Activated B cell treated with CpG ODN at 0.5 μM for 24 hours (primary cell): ENCODE measurements at regions not wholly inside any gene's neighbourhood (a gene's known extent, or its start where the extent isn't known, plus 50 kb on each side); places are given as distances from the start of the nearest gene placed in this dataset.

Experiments used
- ATAC-seq: fragments of 200-7000 bp; cut with Tn5 transposase; one replicate; pipeline ENCODE4 v1.10.0; 2021; ENCODE audit warnings: low read depth, mild to moderate bottlenecking, moderate library complexity
- CTCF ChIA-PET: fragments of 350-600 bp; sonication (Branson Sonifier 250); formaldehyde crosslinking; loops from one replicate; lab custom pipeline; 2021; ENCODE audit warnings: antibody characterized with exemption; lab: Charles Lee
- POLR2A ChIA-PET: fragments of 350-600 bp; sonication (Branson Sonifier 250); formaldehyde crosslinking; loops from one replicate; lab custom pipeline; 2021; ENCODE audit warnings: antibody characterized with exemption; lab: Charles Lee
- DNase-seq: peaks from one replicate; pipeline ENCODE4 v3.0.0; 2022
- H3K27ac Mint-ChIP-seq: one replicate; pipeline ENCODE4 v1.8.0; 2020; ENCODE audit warnings: mixed read lengths
- H3K27me3 Mint-ChIP-seq: one replicate; pipeline ENCODE4 v1.8.0; 2021; ENCODE audit warnings: mixed read lengths
- H3K36me3 Mint-ChIP-seq: one replicate; pipeline ENCODE4 v1.8.0; 2021; ENCODE audit warnings: low read depth, mixed read lengths
- H3K4me1 Mint-ChIP-seq: one replicate; pipeline ENCODE4 v1.8.0; 2021; ENCODE audit warnings: mixed read lengths
- H3K4me3 Mint-ChIP-seq: one replicate; pipeline ENCODE4 v1.8.0; 2020; ENCODE audit warnings: mild to moderate bottlenecking, mixed read lengths
- H3K9me3 Mint-ChIP-seq: one replicate; pipeline ENCODE4 v1.8.0; 2020; ENCODE audit warnings: mixed read lengths
- CTCF ChIP-seq: fragments of 200-600 bp; IDR thresholded peaks from one replicate; pipeline ENCODE4 v1.8.0; 2022; ENCODE audit warnings: antibody characterized with exemption, mild to moderate bottlenecking
- intact Hi-C: fragments of 100-400 bp; cut with micrococcal nuclease; formaldehyde crosslinking; loops from one replicate; pipeline ENCODE4 v1.15.1; 2024

GRCh38 chr10:20598590-20598989, 298.5 kb downstream of the NEBL start:
- Mint-ChIP-seq H3K4me3 (no peak overlapping the region), H3K27me3 (no peaks in the 10 kb centered on the region), H3K9me3 (peaks cover 3% of the 10 kb centered on the region), H3K4me1 (no peaks in the 10 kb centered on the region), H3K36me3 (no peaks in the 10 kb centered on the region), H3K27ac (no peak overlapping the region)
- intact Hi-C loops: no loop called here
- no peak for TF ChIP-seq CTCF
- ATAC-seq (no peak), DNase-seq (no peak)
- ChIA-PET POLR2A (no interaction called here), CTCF (no interaction called here)

- H3K27ac Mint-ChIP-seq: no peak overlapping the region
- ChIA-PET CTCF (no interaction called here), POLR2A (no interaction called here)
- ATAC-seq (no peak), DNase-seq (no peak)
- no peak for TF ChIP-seq CTCF
- no peaks in the 10 kb centered on the region for H3K36me3 Mint-ChIP-seq
- no peak overlapping the region for H3K4me3 Mint-ChIP-seq
- no peaks in the 10 kb centered on the region for H3K27me3 Mint-ChIP-seq
- no peaks in the 10 kb centered on the region for H3K4me1 Mint-ChIP-seq
- intact Hi-C loops: no loop called here
- H3K9me3 Mint-ChIP-seq: no peaks in the 10 kb centered on the region
Measured at GRCh38 chr10:20596911-20597310, 300.2 kb downstream of the NEBL start.

- intact Hi-C loops: no loop called here
- peaks cover 5% of the 10 kb centered on the region for H3K9me3 Mint-ChIP-seq
- H3K27me3 Mint-ChIP-seq: no peaks in the 10 kb centered on the region
- no peaks in the 10 kb centered on the region for H3K4me1 Mint-ChIP-seq
- no peak overlapping the region for H3K27ac Mint-ChIP-seq
- TF ChIP-seq CTCF: no peak
- no peak overlapping the region for H3K4me3 Mint-ChIP-seq
- no peak for DNase-seq
- CTCF ChIA-PET: no interaction called here
- no peaks in the 10 kb centered on the region for H3K36me3 Mint-ChIP-seq
- ATAC-seq: no peak
- POLR2A ChIA-PET: no interaction called here
Measured at GRCh38 chr10:20596065-20596755, 300.9 kb downstream of the NEBL start.

GRCh38 chr10:20593649-20594048, 303.5 kb downstream of the NEBL start:
- Mint-ChIP-seq H3K4me3 (no peak overlapping the region), H3K27ac (no peak overlapping the region), H3K36me3 (no peaks in the 10 kb centered on the region), H3K27me3 (no peaks in the 10 kb centered on the region), H3K4me1 (no peaks in the 10 kb centered on the region), H3K9me3 (peaks cover 12% of the 10 kb centered on the region)
- TF ChIP-seq CTCF: no peak
- ChIA-PET CTCF (no interaction called here), POLR2A (no interaction called here)
- DNase-seq (no peak), ATAC-seq (no peak)
- intact Hi-C loops: no loop called here

- TF ChIP-seq CTCF: no peak
- Mint-ChIP-seq H3K4me1 (no peaks in the 10 kb centered on the region), H3K27me3 (no peaks in the 10 kb centered on the region), H3K9me3 (peaks cover 14% of the 10 kb centered on the region), H3K27ac (no peak overlapping the region), H3K36me3 (no peaks in the 10 kb centered on the region), H3K4me3 (no peak overlapping the region)
- ATAC-seq (no peak), DNase-seq (no peak)
- CTCF ChIA-PET: no interaction called here
- POLR2A ChIA-PET: no interaction called here
- intact Hi-C loops: no loop called here
Measured at GRCh38 chr10:20582041-20582440, 315.1 kb downstream of the NEBL start.
